Endodermal cell (in vitro differentiated cells): ENCODE measurements at regions not wholly inside any gene's neighbourhood (a gene's known extent, or its start where the extent isn't known, plus 50 kb on each side); places are given as distances from the start of the nearest gene placed in this dataset.

Experiments
- DNase-seq: peaks from one replicate; pipeline ENCODE4 v3.0.0-alpha.2; 2017
- H3K27ac ChIP-seq: 2 replicates; pipeline ENCODE4 v1.5.1; 2013; ENCODE audit warnings: mild to moderate bottlenecking, low read depth, low read length, moderate library complexity
- H3K27me3 ChIP-seq: 2 replicates; pipeline ENCODE4 v1.6.1; 2013; ENCODE audit warnings: mild to moderate bottlenecking, low read length, moderate library complexity; ENCODE audit not compliant: insufficient read depth, control insufficient read depth, poor library complexity, severe bottlenecking
- H3K36me3 ChIP-seq: 2 replicates; pipeline ENCODE4 v1.7.0; 2013; ENCODE audit warnings: mild to moderate bottlenecking, low read length, moderate library complexity; ENCODE audit not compliant: control insufficient read depth, insufficient read depth
- H3K4me1 ChIP-seq: one replicate; pipeline ENCODE4 v1.7.0; 2013; ENCODE audit warnings: low read length; ENCODE audit not compliant: control insufficient read depth, insufficient read depth
- H3K4me3 ChIP-seq: 2 replicates; pipeline ENCODE4 v1.5.1; 2013; ENCODE audit warnings: mild to moderate bottlenecking, low read length, moderate library complexity
- H3K9ac ChIP-seq: 2 replicates; pipeline ENCODE4 v1.6.1; 2013; ENCODE audit warnings: mild to moderate bottlenecking, low read length, moderate library complexity; ENCODE audit not compliant: poor library complexity, severe bottlenecking; ENCODE audit errors: extremely low read depth
- H3K9me3 ChIP-seq: 2 replicates; pipeline ENCODE4 v1.6.1; 2013; ENCODE audit warnings: mild to moderate bottlenecking, low read length, moderate library complexity; ENCODE audit not compliant: control insufficient read depth
- H3K27ac Mint-ChIP-seq: 2 replicates; pipeline ENCODE4 v1.8.0; 2020; ENCODE audit warnings: mixed read lengths
- H3K27me3 Mint-ChIP-seq: 2 replicates; pipeline ENCODE4 v1.8.0; 2021; ENCODE audit warnings: mild to moderate bottlenecking, mixed read lengths; ENCODE audit not compliant: insufficient read depth
- H3K36me3 Mint-ChIP-seq: 2 replicates; pipeline ENCODE4 v1.8.0; 2020; ENCODE audit warnings: low read depth, mixed read lengths
- H3K4me1 Mint-ChIP-seq: 2 replicates; pipeline ENCODE4 v1.8.0; 2020; ENCODE audit warnings: mixed read lengths
- H3K4me3 Mint-ChIP-seq: 2 replicates; pipeline ENCODE4 v1.8.0; 2020; ENCODE audit warnings: mild to moderate bottlenecking, moderate library complexity, mixed read lengths
- H3K9me3 Mint-ChIP-seq: 2 replicates; pipeline ENCODE4 v1.8.0; 2020; ENCODE audit warnings: mild to moderate bottlenecking, mixed read lengths
- CTCF ChIP-seq: fragments of 200-600 bp; sonication (generic); conservative IDR thresholded peaks from 2 replicates; pipeline ENCODE4 v1.5.0; 2021; ENCODE audit warnings: antibody characterized with exemption, mild to moderate bottlenecking
- WGBS, 2 experiments: methylation state at CpG; one replicate each; pipeline versions ENCODE4 v1.1.5 to v1.1.7; 2013; ENCODE audit warnings: missing lambda C conversion rate in 2 of 2, mixed read lengths in 1 of 2; ENCODE audit not compliant: insufficient coverage in 1 of 2, insufficient read length in 1 of 2; 5-methylcytosine and 5-hydroxymethylcytosine counted together

GRCh38 chr3:157844216-157844615, 262.0 kb downstream of the SHOX2 start:
- H3K4me3 ChIP-seq: no peak overlapping the region
- Mint-ChIP-seq H3K27ac (no peak overlapping the region), H3K36me3 (no peaks in the 10 kb centered on the region), H3K9me3 (no peaks in the 10 kb centered on the region), H3K4me1 (no peaks in the 10 kb centered on the region), H3K4me3 (no peak overlapping the region), H3K27me3 (no peaks in the 10 kb centered on the region)
- DNase-seq: no peak
- 100% methylated on average over 2 to 3 of the region's 3 CpGs for WGBS, 2 experiments
- no peaks in the 10 kb centered on the region for H3K36me3 ChIP-seq
- TF ChIP-seq CTCF: no peak
- H3K4me1 ChIP-seq: no peaks in the 10 kb centered on the region
- no peak overlapping the region for H3K27ac ChIP-seq
- no peak overlapping the region for H3K9ac ChIP-seq
- no peaks in the 10 kb centered on the region for H3K9me3 ChIP-seq
- H3K27me3 ChIP-seq: no peaks in the 10 kb centered on the region

- H3K9ac ChIP-seq: no peak overlapping the region
- Mint-ChIP-seq H3K27me3 (no peaks in the 10 kb centered on the region), H3K4me1 (no peaks in the 10 kb centered on the region), H3K27ac (no peak overlapping the region), H3K9me3 (no peaks in the 10 kb centered on the region), H3K36me3 (no peaks in the 10 kb centered on the region), H3K4me3 (no peak overlapping the region)
- no peaks in the 10 kb centered on the region for H3K36me3 ChIP-seq
- DNase-seq: no peak
- no peaks in the 10 kb centered on the region for H3K9me3 ChIP-seq
- 96% methylated on average over 3 of the region's 3 CpGs; no CpG with 5 or more reads in 1 of the 2 experiments for WGBS, 2 experiments
- no peak overlapping the region for H3K4me3 ChIP-seq
- no peak for TF ChIP-seq CTCF
- H3K27ac ChIP-seq: no peak overlapping the region
- no peaks in the 10 kb centered on the region for H3K4me1 ChIP-seq
- no peaks in the 10 kb centered on the region for H3K27me3 ChIP-seq
These were observed 265.2 kb downstream of the SHOX2 start for GRCh38 chr3:157841029-157841428.

GRCh38 chr3:157840564-157840963, 265.7 kb downstream of the SHOX2 start:
- H3K36me3 ChIP-seq: no peaks in the 10 kb centered on the region
- H3K27ac ChIP-seq: no peak overlapping the region
- H3K27me3 ChIP-seq: peaks cover 3% of the 10 kb centered on the region
- H3K4me1 ChIP-seq: no peaks in the 10 kb centered on the region
- 100% methylated on average over 1 of the region's 2 CpGs for WGBS, 2 experiments
- Mint-ChIP-seq H3K4me3 (no peak overlapping the region), H3K9me3 (no peaks in the 10 kb centered on the region), H3K27me3 (no peaks in the 10 kb centered on the region), H3K4me1 (no peaks in the 10 kb centered on the region), H3K27ac (no peak overlapping the region), H3K36me3 (no peaks in the 10 kb centered on the region)
- H3K9me3 ChIP-seq: no peaks in the 10 kb centered on the region
- no peak for DNase-seq
- no peak overlapping the region for H3K9ac ChIP-seq
- H3K4me3 ChIP-seq: no peak overlapping the region
- TF ChIP-seq CTCF: no peak
